HEK293T (cell line): ENCODE measurements at regions not wholly inside any gene's neighbourhood (a gene's known extent, or its start where the extent isn't known, plus 50 kb on each side); places are given as distances from the start of the nearest gene placed in this dataset.
"Not testable (repeated sequence)": the region's sequence is repeated elsewhere in the genome, so short reads cannot be mapped to it uniquely, and the experiment has no call there.

Experiments used
- CTCF ChIA-PET: fragments of 350-600 bp; formaldehyde crosslinking; extraction: SDS; loops from one replicate; lab custom pipeline; 2021; ENCODE audit warnings: antibody characterized with exemption, inconsistent platforms; lab: Yijun Ruan, JAX
- POLR2A ChIA-PET: fragments of 350-600 bp; formaldehyde crosslinking; extraction: SDS; loops from one replicate; lab custom pipeline; 2020; ENCODE audit warnings: antibody characterized with exemption, inconsistent platforms; lab: Yijun Ruan, JAX
- DNase-seq: peaks from one replicate; pipeline ENCODE4 v3.0.0; 2012; ENCODE audit warnings: mixed read lengths; ENCODE audit errors: extremely low spot score
- ARNT ChIP-seq: fragments of 450-650 bp; IDR thresholded peaks from 2 replicates; pipeline ENCODE4 v1.6.1; 2017; ENCODE audit warnings: mild to moderate bottlenecking
- BHLHE40 ChIP-seq: fragments of 450-650 bp; IDR thresholded peaks from 2 replicates; pipeline ENCODE4 v1.6.1; 2016; ENCODE audit warnings: mild to moderate bottlenecking, moderate library complexity, borderline replicate concordance
- CTBP1 ChIP-seq: fragments of 450-650 bp; IDR thresholded peaks from 2 replicates; pipeline ENCODE4 v1.6.1; 2016; ENCODE audit warnings: borderline replicate concordance
- ELF4 ChIP-seq: fragments of 450-650 bp; IDR thresholded peaks from 2 replicates; pipeline ENCODE4 v1.6.1; 2017; ENCODE audit warnings: antibody characterized with exemption
- FOXA1 ChIP-seq: fragments of 450-650 bp; IDR thresholded peaks from 2 replicates; pipeline ENCODE4 v1.6.1; 2016; ENCODE audit warnings: mild to moderate bottlenecking
- FOXK2 ChIP-seq: fragments of 450-650 bp; IDR thresholded peaks from 2 replicates; pipeline ENCODE4 v1.6.1; 2016; ENCODE audit warnings: mild to moderate bottlenecking
- FOXM1 ChIP-seq: fragments of 450-650 bp; IDR thresholded peaks from 2 replicates; pipeline ENCODE4 v1.6.1; 2017; ENCODE audit warnings: mild to moderate bottlenecking, borderline replicate concordance
- HDGF ChIP-seq: fragments of 450-650 bp; IDR thresholded peaks from 2 replicates; pipeline ENCODE4 v1.6.1; 2017; ENCODE audit warnings: antibody characterized with exemption, borderline replicate concordance
- L3MBTL2 ChIP-seq: fragments of 450-650 bp; conservative IDR thresholded peaks from 2 replicates; pipeline ENCODE4 v1.6.1; 2016; ENCODE audit warnings: mild to moderate bottlenecking
- LEF1 ChIP-seq: fragments of 450-650 bp; IDR thresholded peaks from 2 replicates; pipeline ENCODE4 v1.6.1; 2017; ENCODE audit warnings: mild to moderate bottlenecking, borderline replicate concordance
- NFRKB ChIP-seq: fragments of 450-650 bp; IDR thresholded peaks from 2 replicates; pipeline ENCODE4 v1.6.1; 2016; ENCODE audit warnings: mild to moderate bottlenecking, moderate library complexity
- SP1 ChIP-seq: fragments of 450-650 bp; IDR thresholded peaks from 2 replicates; pipeline ENCODE4 v1.6.1; 2017
- SUZ12 ChIP-seq: fragments of 450-650 bp; IDR thresholded peaks from 2 replicates; pipeline ENCODE4 v1.6.1; 2016; ENCODE audit warnings: mild to moderate bottlenecking
- TARDBP ChIP-seq: fragments of 450-650 bp; IDR thresholded peaks from 2 replicates; pipeline ENCODE4 v1.6.1; 2016
- ZNF384 ChIP-seq: fragments of 450-650 bp; IDR thresholded peaks from 2 replicates; pipeline ENCODE4 v1.6.1; 2016
- TF ChIP-seq, protein P1 (sequence below): fragments of 450-650 bp; IDR thresholded peaks from 2 replicates; pipeline ENCODE4 v1.6.1; 2016

DNA sequence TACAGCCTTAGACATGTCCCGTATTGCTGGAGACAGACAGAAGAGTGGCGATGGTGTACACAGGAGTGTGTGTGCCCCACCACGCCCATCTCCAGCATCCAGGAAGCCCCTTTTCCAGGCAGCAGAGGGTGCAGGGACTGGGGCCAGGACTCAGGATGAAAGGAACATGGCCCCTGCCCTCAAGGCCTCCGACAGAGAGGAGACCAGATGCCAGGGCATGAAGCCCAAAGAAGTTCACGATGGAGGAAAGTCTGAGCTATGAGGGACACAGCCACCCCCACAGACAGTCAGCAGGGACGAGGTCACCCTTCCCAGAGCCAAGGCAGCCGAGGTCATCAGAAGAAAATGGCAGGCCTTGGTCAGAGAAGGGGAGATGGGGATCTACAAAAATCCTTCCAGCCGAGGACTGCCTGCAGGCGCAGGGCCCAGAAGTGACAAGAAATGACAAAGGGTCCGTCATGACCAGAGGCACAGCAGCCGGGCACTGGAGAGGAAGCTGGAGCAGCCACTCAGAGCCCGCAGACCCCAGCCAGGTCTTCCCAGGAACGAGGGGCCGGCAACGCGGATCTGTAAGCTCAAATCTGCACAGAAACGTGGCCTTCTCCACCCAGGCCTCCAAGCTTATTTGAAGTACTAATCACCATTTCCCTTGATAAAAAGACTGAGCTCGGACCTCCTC is 78.7 kb upstream of the PPP2R2D start:
- POLR2A ChIA-PET = no interaction called here
- CTCF ChIA-PET = no interaction called here
- TF ChIP-seq HDGF (no peak), L3MBTL2 (no peak)
- DNase-seq = no peak

DNA sequence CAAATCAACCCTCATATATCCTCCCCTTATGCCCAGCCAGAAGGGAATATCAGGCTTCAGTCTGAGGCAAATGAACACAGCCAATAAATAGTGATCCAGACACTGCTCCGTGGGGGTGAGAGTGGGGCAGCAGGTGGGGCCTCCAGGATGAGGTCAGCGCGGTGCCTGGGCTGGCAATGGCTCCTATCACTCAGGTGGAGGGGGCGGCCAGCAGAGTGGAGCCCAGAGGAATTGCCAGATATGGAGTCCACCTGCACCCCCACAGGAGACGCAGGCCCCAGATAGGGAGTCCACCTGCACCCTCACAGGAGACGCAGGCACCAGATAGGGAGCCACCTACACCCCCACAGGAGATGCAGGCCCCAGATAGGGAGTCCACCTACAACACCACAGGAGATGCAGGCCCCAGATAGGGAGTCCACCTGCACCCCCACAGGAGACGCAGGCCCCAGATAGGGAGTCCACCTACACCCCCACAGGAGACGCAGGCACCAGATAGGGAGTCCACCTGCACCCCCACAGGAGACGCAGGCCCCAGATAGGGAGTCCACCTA is 78.0 kb upstream of the PPP2R2D start:
- no peak for DNase-seq
- TF ChIP-seq TARDBP = no peak
- no peak for TF ChIP-seq LEF1
- TF ChIP-seq NFRKB = no peak
- TF ChIP-seq ELF4 = no peak
- TF ChIP-seq BHLHE40 = no peak
- TF ChIP-seq CTBP1 = no peak
- TF ChIP-seq ZNF384 = no peak
- no peak for TF ChIP-seq FOXM1
- no peak for TF ChIP-seq HDGF
- no peak for TF ChIP-seq FOXA1
- no peak for TF ChIP-seq L3MBTL2
- no peak for TF ChIP-seq FOXK2
- TF ChIP-seq SUZ12 = no peak
- TF ChIP-seq SP1 = no peak
- no peak for TF ChIP-seq ARNT
- ChIA-PET POLR2A (no interaction called here), CTCF (no interaction called here)

DNA sequence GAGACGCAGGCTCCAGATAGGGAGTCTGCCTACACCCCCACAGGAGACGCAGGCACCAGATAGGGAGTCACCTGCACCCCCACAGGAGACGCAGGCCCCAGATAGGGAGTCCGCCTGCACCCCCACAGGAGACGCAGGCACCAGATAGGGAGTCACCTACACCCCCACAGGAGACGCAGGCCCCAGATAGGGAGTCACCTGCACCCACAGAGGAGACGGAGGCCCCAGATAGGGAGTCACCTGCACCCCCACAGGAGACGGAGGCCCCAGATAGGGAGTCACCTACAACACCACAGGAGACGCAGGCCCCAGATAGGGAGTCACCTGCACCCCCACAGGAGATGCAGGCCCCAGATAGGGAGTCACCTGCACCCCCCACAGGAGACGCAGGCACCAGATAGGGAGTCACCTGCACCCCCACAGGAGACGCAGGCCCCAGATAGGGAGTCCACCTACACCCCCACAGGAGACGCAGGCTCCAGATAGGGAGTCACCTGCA is 77.2 kb upstream of the PPP2R2D start:
- DNase-seq, POLR2A ChIA-PET, CTCF ChIA-PET: not testable (repeated sequence)

DNA sequence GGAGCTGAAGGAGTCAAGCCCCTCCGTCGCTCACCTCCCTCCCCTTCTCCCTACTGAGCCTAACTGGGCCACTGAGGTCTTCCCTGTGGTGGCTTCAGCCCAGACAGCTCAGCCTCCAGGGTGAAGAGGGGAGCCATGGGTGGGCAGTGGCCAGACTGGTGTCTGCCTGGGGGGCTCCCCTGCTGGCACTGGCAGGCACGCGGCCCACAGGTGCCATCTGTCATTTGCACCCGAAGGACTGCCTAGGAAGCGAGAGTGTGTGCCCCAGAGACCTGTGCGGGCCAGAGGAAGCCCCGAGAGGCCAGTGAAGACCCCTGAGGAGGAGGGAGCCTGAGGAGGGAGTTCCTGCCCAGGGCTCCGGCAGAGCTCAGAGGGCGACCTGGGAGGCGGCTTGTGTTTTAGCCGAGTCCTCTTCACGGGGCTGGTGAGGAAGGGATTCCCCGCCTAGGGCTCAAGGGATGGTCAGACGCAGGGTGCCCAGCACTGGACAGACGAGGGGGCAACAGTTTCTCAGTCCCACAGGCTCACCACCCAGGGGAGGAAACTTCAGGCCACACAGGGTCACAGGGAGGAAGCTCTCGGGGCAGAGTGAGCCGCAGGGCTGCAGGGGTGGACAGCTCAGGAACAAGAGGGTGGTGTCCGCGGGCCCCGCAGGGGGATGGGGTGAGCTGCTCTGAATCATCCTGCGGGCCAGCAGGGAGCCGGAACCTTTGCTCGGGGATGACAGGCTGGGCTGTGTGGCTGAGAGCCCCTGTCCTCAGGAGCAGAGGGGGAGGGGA is 76.2 kb upstream of the PPP2R2D start:
- POLR2A ChIA-PET = no interaction called here
- DNase-seq = no peak
- TF ChIP-seq FOXA1 = no peak
- no peak for TF ChIP-seq L3MBTL2
- no peak for TF ChIP-seq SP1
- TF ChIP-seq NFRKB = no peak
- no peak for TF ChIP-seq ZNF384
- no peak for TF ChIP-seq ARNT
- TF ChIP-seq FOXM1 = no peak
- TF ChIP-seq SUZ12 = no peak
- TF ChIP-seq LEF1 = no peak
- TF ChIP-seq ELF4 = no peak
- TF ChIP-seq, protein P1, sequence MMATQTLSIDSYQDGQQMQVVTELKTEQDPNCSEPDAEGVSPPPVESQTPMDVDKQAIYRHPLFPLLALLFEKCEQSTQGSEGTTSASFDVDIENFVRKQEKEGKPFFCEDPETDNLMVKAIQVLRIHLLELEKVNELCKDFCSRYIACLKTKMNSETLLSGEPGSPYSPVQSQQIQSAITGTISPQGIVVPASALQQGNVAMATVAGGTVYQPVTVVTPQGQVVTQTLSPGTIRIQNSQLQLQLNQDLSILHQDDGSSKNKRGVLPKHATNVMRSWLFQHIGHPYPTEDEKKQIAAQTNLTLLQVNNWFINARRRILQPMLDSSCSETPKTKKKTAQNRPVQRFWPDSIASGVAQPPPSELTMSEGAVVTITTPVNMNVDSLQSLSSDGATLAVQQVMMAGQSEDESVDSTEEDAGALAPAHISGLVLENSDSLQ = no peak
- CTCF ChIA-PET = no interaction called here

DNA sequence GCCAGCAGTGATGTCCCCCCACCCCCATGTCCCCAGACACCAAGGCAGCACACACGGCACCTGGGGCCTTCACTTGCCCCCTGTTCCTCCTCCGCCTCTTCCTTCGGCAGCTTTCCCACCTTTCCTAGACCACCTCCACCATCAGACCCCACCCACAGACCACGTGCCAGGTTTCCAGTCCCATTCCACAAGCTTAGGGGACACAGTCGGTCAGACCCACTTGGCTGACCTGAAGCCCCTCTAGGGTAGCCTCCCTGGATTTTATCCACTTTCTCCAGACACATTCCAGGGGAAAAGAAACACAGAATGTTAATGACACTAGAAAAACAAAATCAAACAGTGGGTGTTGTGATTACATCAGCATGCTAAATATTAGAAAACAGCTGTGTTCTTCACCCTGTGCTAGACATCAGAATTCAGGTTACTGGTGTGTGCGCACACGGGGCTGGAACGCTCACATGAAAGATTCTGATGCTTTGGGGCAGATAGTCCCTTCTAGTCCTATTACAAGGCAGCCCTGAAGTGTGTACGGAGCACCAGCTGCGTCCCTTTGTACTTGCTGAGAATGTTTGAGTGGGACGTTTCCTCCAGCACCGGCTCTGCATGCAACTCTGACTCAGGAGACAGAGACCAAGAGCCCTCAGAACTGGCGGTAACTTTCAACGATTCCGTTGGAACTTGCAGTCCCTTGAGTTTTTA is 75.5 kb upstream of the PPP2R2D start:
- TF ChIP-seq ZNF384 = no peak
- no peak for TF ChIP-seq HDGF
- no peak for TF ChIP-seq SUZ12
- no peak for TF ChIP-seq L3MBTL2
- TF ChIP-seq ARNT = no peak
- no peak for TF ChIP-seq CTBP1
- no peak for TF ChIP-seq ELF4
- no peak for TF ChIP-seq FOXM1
- TF ChIP-seq NFRKB = no peak
- no peak for TF ChIP-seq FOXA1
- TF ChIP-seq LEF1 = no peak
- TF ChIP-seq FOXK2 = no peak
- TF ChIP-seq BHLHE40 = no peak
- TF ChIP-seq TARDBP = no peak
- no peak for TF ChIP-seq SP1
- ChIA-PET CTCF (no interaction called here), POLR2A (no interaction called here)
- no peak for DNase-seq

DNA sequence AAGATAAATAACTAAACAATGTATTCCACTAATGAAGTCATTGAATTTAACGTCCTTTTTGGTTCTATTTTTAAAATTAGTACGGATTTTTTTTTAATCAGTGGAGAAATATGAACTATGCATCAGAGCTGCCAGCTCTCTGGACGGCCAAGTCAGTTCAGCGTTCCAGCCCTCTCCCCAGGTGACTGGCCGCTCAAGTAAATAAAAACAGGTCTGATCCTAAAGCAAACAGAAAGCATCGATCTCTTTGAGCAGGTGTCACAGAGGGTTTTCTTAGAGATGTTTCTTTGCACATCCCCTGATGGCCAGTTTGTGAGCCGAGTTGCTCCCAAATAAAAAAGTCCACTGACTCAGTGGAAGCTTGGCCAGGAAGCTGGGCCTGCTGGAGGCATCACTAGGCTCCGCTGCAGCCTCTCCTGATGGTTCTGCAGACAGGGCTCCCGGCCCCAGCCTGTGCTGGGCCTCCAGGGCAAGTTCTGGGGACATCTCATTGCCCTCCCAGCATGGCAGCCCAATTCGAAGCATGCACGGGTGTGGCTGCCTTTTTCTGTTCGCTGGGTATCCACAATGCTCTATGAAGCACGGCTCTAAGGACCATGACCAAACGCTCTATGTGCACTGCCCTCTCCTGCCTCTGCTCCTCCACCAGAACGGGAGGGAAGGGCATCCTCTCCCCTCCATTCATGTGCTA is 74.7 kb upstream of the PPP2R2D start:
- DNase-seq = no peak
- ChIA-PET POLR2A (no interaction called here), CTCF (no interaction called here)
- TF ChIP-seq L3MBTL2 (no peak), ZNF384 (no peak), ELF4 (no peak), FOXK2 (no peak), BHLHE40 (no peak), LEF1 (no peak), ARNT (no peak), CTBP1 (no peak), SUZ12 (no peak), SP1 (no peak), TARDBP (no peak), FOXM1 (no peak), FOXA1 (no peak), NFRKB (no peak), HDGF (no peak)
- TF ChIP-seq, protein P1 = no peak
